ENCODE measurements at regions not wholly inside any gene's neighbourhood (a gene's known extent, or its start where the extent isn't known, plus 50 kb on each side); places are given as distances from the start of the nearest gene placed in this dataset.

- Mint-ChIP-seq H3K9me3 (ENCODE audit: low read depth) (no peaks in the 10 kb centered on the region), H3K36me3 (no peaks in the 10 kb centered on the region), H3K4me3 (no peak overlapping the region), H3K27me3 (peaks cover 16% of the 10 kb centered on the region), H3K4me1 (no peaks in the 10 kb centered on the region), H3K27ac (no peak overlapping the region)
- ATAC-seq (no peak), DNase-seq (no peak)
- CTCF ChIA-PET: no interaction called here
Measured at GRCh38 chr5:71972777-71973473, 134.3 kb upstream of the MAP1B start.

DNA sequence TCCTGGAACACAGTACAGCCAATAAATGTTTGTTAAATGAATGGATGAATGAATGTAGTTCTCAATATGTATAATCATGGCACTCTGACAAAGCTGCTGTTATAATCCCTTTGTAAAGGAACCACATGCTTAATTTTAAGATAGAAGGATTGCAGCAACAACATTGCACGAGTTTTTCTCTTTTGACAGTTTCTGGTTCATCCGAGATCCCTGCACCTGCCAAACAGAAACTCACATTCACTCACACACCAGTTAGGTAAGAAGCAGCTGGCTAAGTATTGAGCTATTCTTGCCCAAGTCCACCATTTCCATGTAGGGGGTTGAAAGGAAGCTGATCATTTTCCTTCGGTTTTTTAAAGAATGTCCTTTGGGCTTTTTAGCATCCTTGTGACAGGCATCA lies 133.7 kb upstream of the MAP1B start:
- peaks cover 16% of the 10 kb centered on the region for H3K27me3 Mint-ChIP-seq
- CTCF ChIA-PET: no interaction called here
- no peaks in the 10 kb centered on the region for H3K4me1 Mint-ChIP-seq
- no peak overlapping the region for H3K27ac Mint-ChIP-seq
- H3K9me3 Mint-ChIP-seq (ENCODE audit: low read depth): no peaks in the 10 kb centered on the region
- H3K4me3 Mint-ChIP-seq: no peak overlapping the region
- no peak for DNase-seq
- no peaks in the 10 kb centered on the region for H3K36me3 Mint-ChIP-seq
- ATAC-seq: no peak

GRCh38 chr5:71974165-71974564 lies 133.1 kb upstream of the MAP1B start:
- no peaks in the 10 kb centered on the region for H3K36me3 Mint-ChIP-seq
- H3K9me3 Mint-ChIP-seq (ENCODE audit: low read depth): no peaks in the 10 kb centered on the region
- no peaks in the 10 kb centered on the region for H3K4me1 Mint-ChIP-seq
- H3K27me3 Mint-ChIP-seq: peaks cover 12% of the 10 kb centered on the region
- H3K4me3 Mint-ChIP-seq: no peak overlapping the region
- CTCF ChIA-PET: interaction anchor here (0.6 kb wide), 1 partner anchor 26 kb away, joined by 3 read pairs; no protein-coding TSS in a partner anchor
- DNase-seq (no peak), ATAC-seq (no peak)
- no peak overlapping the region for H3K27ac Mint-ChIP-seq

DNA sequence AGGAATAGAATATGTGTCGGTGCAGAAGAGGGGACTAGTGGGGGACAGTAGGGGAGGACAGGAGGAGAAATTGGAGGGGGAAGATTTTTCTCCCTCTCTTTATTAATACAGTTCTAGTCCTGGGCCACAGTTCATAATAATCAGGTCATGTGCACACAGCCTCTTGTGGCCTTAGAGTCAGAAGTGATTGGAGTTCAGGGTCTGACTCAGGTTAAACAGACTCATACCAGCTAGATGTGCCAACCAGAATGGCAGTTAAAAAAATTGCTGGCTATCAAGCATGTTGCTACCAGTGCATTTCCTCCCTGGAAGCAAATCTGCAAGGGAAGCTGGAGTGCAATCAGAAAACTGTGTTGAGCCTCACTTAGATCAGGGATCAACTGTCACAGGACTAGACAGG lies 132.7 kb upstream of the MAP1B start:
- H3K4me3 Mint-ChIP-seq: no peak overlapping the region
- ATAC-seq: no peak
- peaks cover 12% of the 10 kb centered on the region for H3K27me3 Mint-ChIP-seq
- DNase-seq: no peak
- H3K27ac Mint-ChIP-seq: no peak overlapping the region
- H3K36me3 Mint-ChIP-seq: no peaks in the 10 kb centered on the region
- H3K4me1 Mint-ChIP-seq: no peaks in the 10 kb centered on the region
- CTCF ChIA-PET: interaction anchor here (0.6 kb wide), 1 partner anchor 25 kb away, joined by 3 read pairs; no protein-coding TSS in a partner anchor
- H3K9me3 Mint-ChIP-seq (ENCODE audit: low read depth): no peaks in the 10 kb centered on the region

- no peaks in the 10 kb centered on the region for H3K4me1 Mint-ChIP-seq
- DNase-seq: no peak
- no peak overlapping the region for H3K4me3 Mint-ChIP-seq
- CTCF ChIA-PET: no interaction called here
- no peak for ATAC-seq
- peaks cover 12% of the 10 kb centered on the region for H3K27me3 Mint-ChIP-seq
- H3K9me3 Mint-ChIP-seq (ENCODE audit: low read depth): no peaks in the 10 kb centered on the region
- no peaks in the 10 kb centered on the region for H3K36me3 Mint-ChIP-seq
- H3K27ac Mint-ChIP-seq: no peak overlapping the region
Measured at GRCh38 chr5:71976449-71976848, 130.8 kb upstream of the MAP1B start.

GRCh38 chr5:71977311-71977710 lies 130.0 kb upstream of the MAP1B start:
- Mint-ChIP-seq H3K4me1 (no peaks in the 10 kb centered on the region), H3K36me3 (no peaks in the 10 kb centered on the region), H3K27ac (no peak overlapping the region), H3K4me3 (no peak overlapping the region), H3K27me3 (peaks cover 11% of the 10 kb centered on the region), H3K9me3 (ENCODE audit: low read depth) (no peaks in the 10 kb centered on the region)
- DNase-seq: no peak
- ATAC-seq: no peak
- CTCF ChIA-PET: no interaction called here

GRCh38 chr5:71978216-71978615 lies 129.1 kb upstream of the MAP1B start:
- ATAC-seq (no peak), DNase-seq (no peak)
- Mint-ChIP-seq H3K27ac (no peak overlapping the region), H3K27me3 (peaks cover 10% of the 10 kb centered on the region), H3K9me3 (ENCODE audit: low read depth) (no peaks in the 10 kb centered on the region), H3K36me3 (no peaks in the 10 kb centered on the region), H3K4me3 (no peak overlapping the region), H3K4me1 (no peaks in the 10 kb centered on the region)
- CTCF ChIA-PET: no interaction called here

DNA sequence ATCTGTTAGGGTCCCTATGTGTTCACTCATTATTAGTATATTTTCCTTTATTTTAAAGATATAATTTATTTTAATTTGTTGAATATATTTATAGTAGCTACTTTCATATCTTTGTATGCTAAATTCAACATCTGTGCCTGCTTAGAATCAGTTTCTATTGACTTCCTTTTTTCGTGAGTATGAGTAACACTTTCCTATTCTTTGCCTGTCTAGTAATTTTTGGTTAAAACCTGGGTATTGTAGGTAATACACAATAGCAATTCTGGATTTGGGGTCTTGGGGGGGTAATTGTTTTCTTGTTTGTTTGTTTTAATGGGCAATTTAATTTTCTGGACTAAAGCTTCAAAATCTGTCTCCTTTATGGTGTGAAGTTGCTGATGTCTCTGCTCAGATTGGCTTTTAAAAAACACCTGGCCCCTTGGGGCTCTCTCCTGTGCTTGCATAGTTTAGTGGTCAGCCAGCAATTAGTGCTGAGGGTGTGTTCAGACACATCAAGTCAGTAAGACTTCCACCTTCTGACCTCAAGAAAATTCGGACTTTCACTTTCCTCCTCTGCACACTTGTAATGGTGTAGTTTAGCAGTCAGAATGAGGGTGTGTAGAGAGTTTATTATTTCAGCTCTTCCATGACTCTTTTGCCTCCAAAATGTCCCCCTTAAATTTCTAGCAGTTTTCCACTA lies 124.4 kb upstream of the MAP1B start:
- no peaks in the 10 kb centered on the region for H3K27me3 Mint-ChIP-seq
- DNase-seq: no peak
- CTCF ChIA-PET: no interaction called here
- no peaks in the 10 kb centered on the region for H3K36me3 Mint-ChIP-seq
- no peak overlapping the region for H3K4me3 Mint-ChIP-seq
- no peak overlapping the region for H3K27ac Mint-ChIP-seq
- no peaks in the 10 kb centered on the region for H3K9me3 Mint-ChIP-seq (ENCODE audit: low read depth)
- no peak for ATAC-seq
- H3K4me1 Mint-ChIP-seq: no peaks in the 10 kb centered on the region

DNA sequence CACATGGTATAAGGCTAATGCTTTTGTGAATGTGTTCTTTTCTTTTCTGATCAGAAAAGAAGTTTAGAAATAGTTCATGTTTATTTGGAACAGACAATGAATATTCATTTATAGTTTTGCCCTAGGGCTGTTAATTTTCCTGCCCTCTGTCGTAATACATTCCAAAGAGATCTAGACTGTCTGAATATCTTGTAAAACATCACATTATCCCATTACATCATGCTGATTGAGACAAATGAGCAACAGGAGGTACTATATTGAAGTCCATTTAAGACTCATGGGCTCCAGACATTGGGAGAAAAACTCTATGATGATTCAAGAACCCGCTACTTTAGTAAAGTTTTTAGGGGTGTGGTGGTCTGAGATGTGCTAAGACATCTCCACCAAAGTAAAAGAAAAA lies 121.2 kb upstream of the MAP1B start:
- ATAC-seq (no peak), DNase-seq (no peak)
- Mint-ChIP-seq H3K27me3 (peaks cover 7% of the 10 kb centered on the region), H3K4me3 (no peak overlapping the region), H3K36me3 (no peaks in the 10 kb centered on the region), H3K27ac (no peak overlapping the region), H3K4me1 (no peaks in the 10 kb centered on the region), H3K9me3 (ENCODE audit: low read depth) (no peaks in the 10 kb centered on the region)
- CTCF ChIA-PET: no interaction called here

GRCh38 chr5:71988808-71989207 lies 118.5 kb upstream of the MAP1B start:
- CTCF ChIA-PET: no interaction called here
- Mint-ChIP-seq H3K36me3 (no peaks in the 10 kb centered on the region), H3K4me3 (no peak overlapping the region), H3K27me3 (peaks cover 14% of the 10 kb centered on the region), H3K9me3 (ENCODE audit: low read depth) (no peaks in the 10 kb centered on the region), H3K27ac (no peak overlapping the region), H3K4me1 (no peaks in the 10 kb centered on the region)
- ATAC-seq (no peak), DNase-seq (no peak)

DNA sequence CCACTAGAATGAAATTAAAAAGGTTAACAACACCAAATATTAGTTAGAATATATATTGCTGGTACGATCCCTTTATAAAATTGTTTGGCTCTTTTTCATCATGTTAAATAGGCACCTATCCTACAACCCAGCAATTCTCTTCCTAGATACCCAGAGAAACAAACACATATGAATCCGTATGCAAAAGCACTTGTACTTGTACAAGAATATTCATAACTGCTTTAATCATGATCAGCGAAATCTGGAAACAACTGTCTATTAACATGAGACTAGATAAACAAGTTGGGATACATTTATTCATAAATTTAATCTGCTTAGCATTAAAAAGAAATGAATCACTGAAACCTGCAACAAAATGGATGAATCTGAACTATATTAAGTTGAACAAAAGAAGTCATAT lies 113.7 kb upstream of the MAP1B start:
- no peak for ATAC-seq
- no peaks in the 10 kb centered on the region for H3K36me3 Mint-ChIP-seq
- no peak for DNase-seq
- no peak overlapping the region for H3K27ac Mint-ChIP-seq
- no peak overlapping the region for H3K4me3 Mint-ChIP-seq
- peaks cover 15% of the 10 kb centered on the region for H3K27me3 Mint-ChIP-seq
- CTCF ChIA-PET: no interaction called here
- no peaks in the 10 kb centered on the region for H3K4me1 Mint-ChIP-seq
- no peaks in the 10 kb centered on the region for H3K9me3 Mint-ChIP-seq (ENCODE audit: low read depth)

GRCh38 chr5:71996789-71997188 lies 110.5 kb upstream of the MAP1B start:
- Mint-ChIP-seq H3K4me1 (no peaks in the 10 kb centered on the region), H3K36me3 (no peaks in the 10 kb centered on the region), H3K27me3 (peaks cover 10% of the 10 kb centered on the region), H3K27ac (no peak overlapping the region), H3K9me3 (ENCODE audit: low read depth) (no peaks in the 10 kb centered on the region), H3K4me3 (no peak overlapping the region)
- ATAC-seq (no peak), DNase-seq (no peak)
- CTCF ChIA-PET: no interaction called here

DNA sequence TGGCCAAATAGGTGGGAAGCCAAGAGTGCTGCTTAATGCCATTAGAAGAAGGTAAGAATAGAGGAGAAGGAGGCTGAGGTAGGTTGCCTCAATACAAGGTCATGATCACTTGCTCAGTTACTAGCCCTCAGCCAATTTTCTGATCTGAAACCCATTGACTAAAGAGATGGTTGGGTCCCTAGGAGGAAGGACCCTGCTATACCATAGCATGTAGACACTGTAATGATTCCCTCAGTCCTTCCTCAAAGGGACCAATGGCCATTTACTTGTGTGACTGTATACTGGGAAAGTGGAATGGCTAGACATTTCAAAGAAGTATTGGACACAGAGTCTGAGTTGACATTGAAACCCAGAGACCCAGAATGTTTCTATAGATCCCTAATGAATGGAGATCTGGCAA lies 108.5 kb upstream of the MAP1B start:
- Mint-ChIP-seq H3K9me3 (ENCODE audit: low read depth) (no peaks in the 10 kb centered on the region), H3K36me3 (no peaks in the 10 kb centered on the region), H3K27me3 (peaks cover 8% of the 10 kb centered on the region), H3K4me1 (no peaks in the 10 kb centered on the region), H3K27ac (no peak overlapping the region), H3K4me3 (no peak overlapping the region)
- ATAC-seq (no peak), DNase-seq (no peak)
- CTCF ChIA-PET: no interaction called here

- DNase-seq: no peak
- CTCF ChIA-PET: no interaction called here
- H3K4me1 Mint-ChIP-seq: no peaks in the 10 kb centered on the region
Measured at GRCh38 chr5:72000707-72001106, 106.6 kb upstream of the MAP1B start.

More at GRCh38 chr5:72000707-72001106, 106.6 kb upstream of the MAP1B start:
- no peak overlapping the region for H3K4me3 Mint-ChIP-seq
- no peak for ATAC-seq
- H3K27ac Mint-ChIP-seq: no peak overlapping the region
- no peaks in the 10 kb centered on the region for H3K36me3 Mint-ChIP-seq
- H3K27me3 Mint-ChIP-seq: peaks cover 16% of the 10 kb centered on the region
- H3K9me3 Mint-ChIP-seq (ENCODE audit: low read depth): no peaks in the 10 kb centered on the region
